K562 (cell line): ENCODE measurements at regions not wholly inside any gene's neighbourhood (a gene's known extent, or its start where the extent isn't known, plus 50 kb on each side); places are given as distances from the start of the nearest gene placed in this dataset.

ENCODE experiments used
- DEAF1 ChIP-seq: fragments of 450-650 bp; formaldehyde crosslinking; IDR thresholded peaks from 2 replicates; pipeline ENCODE4 v1.4.0; 2020; ENCODE audit warnings: mild to moderate bottlenecking, moderate library complexity
- ERF ChIP-seq: fragments of 450-650 bp; formaldehyde crosslinking; IDR thresholded peaks from 2 replicates; pipeline ENCODE4 v1.4.0; 2020; ENCODE audit warnings: mild to moderate bottlenecking, mixed read lengths
- HLTF ChIP-seq: fragments of 450-650 bp; IDR thresholded peaks from 2 replicates; pipeline ENCODE4 v1.6.1; 2016
- KLF1 ChIP-seq: fragments of 450-650 bp; IDR thresholded peaks from 2 replicates; pipeline ENCODE4 v1.6.1; 2016; ENCODE audit warnings: missing genetic modification characterization, missing compliant biosample characterization
- MAFK ChIP-seq: IDR thresholded peaks from 2 replicates; pipeline ENCODE4 v1.6.1; 2011; ENCODE audit warnings: low read length, improper control_type of control experiment
- MCM3 ChIP-seq: fragments of 450-650 bp; IDR thresholded peaks from 2 replicates; pipeline ENCODE4 v1.6.1; 2016
- MXI1 ChIP-seq: IDR thresholded peaks from 2 replicates; pipeline ENCODE4 v1.6.1; 2011; ENCODE audit warnings: low read depth, mild to moderate bottlenecking, improper control_type of control experiment, low read length
- NCOA4 ChIP-seq: fragments of 450-650 bp; IDR thresholded peaks from 2 replicates; pipeline ENCODE4 v1.6.1; 2018; ENCODE audit warnings: mild to moderate bottlenecking; ENCODE audit not compliant: partially characterized antibody
- NFYB ChIP-seq: IDR thresholded peaks from 2 replicates; pipeline ENCODE4 v1.6.1; 2011; ENCODE audit warnings: mild to moderate bottlenecking, moderate library complexity; ENCODE audit not compliant: insufficient read length; ENCODE audit errors: extremely low read depth
- RB1 ChIP-seq: fragments of 450-650 bp; IDR thresholded peaks from 2 replicates; pipeline ENCODE4 v1.6.1; 2017; ENCODE audit warnings: low read depth, mild to moderate bottlenecking
- SIN3B ChIP-seq: fragments of 450-650 bp; IDR thresholded peaks from 2 replicates; pipeline ENCODE4 v1.6.1; 2017; ENCODE audit warnings: low read depth, mild to moderate bottlenecking, moderate library complexity
- TAF1 ChIP-seq: IDR thresholded peaks from 2 replicates; pipeline ENCODE4 v1.6.1; 2011; ENCODE audit warnings: mild to moderate bottlenecking, low read length, moderate library complexity; ENCODE audit not compliant: insufficient read depth, control insufficient read depth, severe bottlenecking; ENCODE audit errors: extremely low read depth
- TAF7 ChIP-seq: fragments of 450-650 bp; IDR thresholded peaks from 2 replicates; pipeline ENCODE4 v1.6.1; 2016; ENCODE audit warnings: missing genetic modification characterization, missing compliant biosample characterization
- TOE1 ChIP-seq, 2 experiments: fragments of 450-650 bp in 1 of 2; sonication (generic) in 1 of 2; formaldehyde crosslinking in 1 of 2; IDR thresholded peaks; 2 replicates each; pipeline versions ENCODE4 v1.7.1 to v1.8.0; 2016 to 2022; ENCODE audit warnings: borderline replicate concordance in 2 of 2, mild to moderate bottlenecking in 2 of 2, antibody characterized with exemption in 1 of 2, inconsistent platforms in 1 of 2, low read depth in 1 of 2, missing genetic modification reagents in 1 of 2, moderate library complexity in 1 of 2
- ZBTB26 ChIP-seq: fragments of 450-650 bp; formaldehyde crosslinking; IDR thresholded peaks from 2 replicates; pipeline ENCODE4 v1.4.0; 2022; ENCODE audit warnings: missing genetic modification characterization
- ZBTB5 ChIP-seq: fragments of 450-650 bp; IDR thresholded peaks from 2 replicates; pipeline ENCODE4 v1.6.1; 2017; ENCODE audit warnings: antibody characterized with exemption
- ZKSCAN3 ChIP-seq: fragments of 250-450 bp; sonication (Bioruptor Pico); IDR thresholded peaks from 2 replicates; pipeline ENCODE4 v1.4.0; 2020
- ZNF174 ChIP-seq: fragments of 250-450 bp; sonication (Bioruptor Pico); IDR thresholded peaks from 2 replicates; pipeline ENCODE4 v1.4.0; 2020; ENCODE audit warnings: mild to moderate bottlenecking
- ZNF589 ChIP-seq: fragments of 200-800 bp; sonication (Bioruptor generic); IDR thresholded peaks from 2 replicates; pipeline ENCODE4 v1.6.1; 2016; ENCODE audit warnings: low read depth, missing genetic modification characterization, missing compliant biosample characterization
- TF ChIP-seq, protein P1 (sequence below): fragments of 250-450 bp; sonication (Bioruptor Pico); IDR thresholded peaks from 2 replicates; pipeline ENCODE4 v1.8.0; 2021; ENCODE audit warnings: mild to moderate bottlenecking, moderate library complexity

GRCh38 chr2:42967959-42968674 is 175.7 kb upstream of the HAAO start (continued):
- TF ChIP-seq ZBTB26 (CRISPR knock-in tag) (peak; percentile 68; the same call in 1 of the 2 replicates), NFYB (no peak), TAF7 (tag) (0 out of 2 replicates have a peak, but pooled peaks have one; percentile 50), NCOA4 (no peak), SIN3B (no peak), MCM3 (no peak), ZNF174 (CRISPR knock-in tag) (no peak), DEAF1 (CRISPR knock-in tag) (0 out of 2 replicates have a peak, but pooled peaks have one; percentile 11), MXI1 (no peak), ZKSCAN3 (CRISPR knock-in tag) (no peak), ERF (CRISPR knock-in tag) (no peak), ZNF589 (peak; percentile 69; the same call in 1 of the 2 replicates), TAF1 (peak; percentile 59), ZBTB5 (no peak), TOE1 (IDR thresholded peaks at IDR 0.05; ENCODE audit: borderline replicate concordance) (peak; percentile 80; the same call in 1 of the 2 replicates), TOE1 (CRISPR knock-in tag; IDR thresholded peaks at IDR 0.05; ENCODE audit: borderline replicate concordance, low read depth) (no peak), HLTF (peak; percentile 31; the same call in 1 of the 2 replicates), KLF1 (tag) (peak; percentile 27; the same call in 1 of the 2 replicates), MAFK (peak; percentile 86), RB1 (peak; percentile 54; the same call in 1 of the 2 replicates)
- TF ChIP-seq, protein P1, sequence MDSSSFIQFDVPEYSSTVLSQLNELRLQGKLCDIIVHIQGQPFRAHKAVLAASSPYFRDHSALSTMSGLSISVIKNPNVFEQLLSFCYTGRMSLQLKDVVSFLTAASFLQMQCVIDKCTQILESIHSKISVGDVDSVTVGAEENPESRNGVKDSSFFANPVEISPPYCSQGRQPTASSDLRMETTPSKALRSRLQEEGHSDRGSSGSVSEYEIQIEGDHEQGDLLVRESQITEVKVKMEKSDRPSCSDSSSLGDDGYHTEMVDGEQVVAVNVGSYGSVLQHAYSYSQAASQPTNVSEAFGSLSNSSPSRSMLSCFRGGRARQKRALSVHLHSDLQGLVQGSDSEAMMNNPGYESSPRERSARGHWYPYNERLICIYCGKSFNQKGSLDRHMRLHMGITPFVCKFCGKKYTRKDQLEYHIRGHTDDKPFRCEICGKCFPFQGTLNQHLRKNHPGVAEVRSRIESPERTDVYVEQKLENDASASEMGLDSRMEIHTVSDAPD (CRISPR knock-in tag) = no peak
